K562 (cell line): ENCODE measurements at regions not wholly inside any gene's neighbourhood (a gene's known extent, or its start where the extent isn't known, plus 50 kb on each side); places are given as distances from the start of the nearest gene placed in this dataset.

ENCODE experiments used
- FOXM1 ChIP-seq, 2 experiments: fragments of 450-650 bp in 1 of 2; sonication (generic) in 1 of 2; formaldehyde crosslinking in 1 of 2; IDR thresholded peaks; 2 replicates each; pipeline versions ENCODE4 v1.6.1 to v1.9.0; 2017 to 2022; ENCODE audit warnings: low read depth in 2 of 2, mild to moderate bottlenecking in 2 of 2, missing genetic modification reagents in 1 of 2, moderate library complexity in 1 of 2
- MCM7 ChIP-seq, 2 experiments: fragments of 450-650 bp; IDR thresholded peaks; 2 replicates each; pipeline ENCODE4 v1.6.1; 2016 to 2018
- POLR2AphosphoS5 ChIP-seq: IDR thresholded peaks from 2 replicates; pipeline ENCODE4 v1.6.1; 2011; ENCODE audit warnings: mild to moderate bottlenecking, low read depth, low read length, moderate library complexity; ENCODE audit not compliant: control insufficient read depth, insufficient read depth
- SAP30 ChIP-seq: fragments of 200-600 bp; sonication (generic); IDR thresholded peaks from 2 replicates; pipeline ENCODE4 v1.6.1; 2012; ENCODE audit warnings: borderline replicate concordance, low read depth, mild to moderate bottlenecking, moderate library complexity, low read length, control low read depth, inconsistent platforms; ENCODE audit not compliant: insufficient read depth, poor library complexity, severe bottlenecking
- ZKSCAN8 ChIP-seq: fragments of 200-800 bp; sonication (Bioruptor generic); IDR thresholded peaks from 2 replicates; pipeline ENCODE4 v1.6.1; 2016; ENCODE audit warnings: missing genetic modification characterization, missing compliant biosample characterization
- ZNF431 ChIP-seq: sonication (generic); formaldehyde crosslinking; IDR thresholded peaks from 2 replicates; pipeline ENCODE4 v1.8.0; 2022; ENCODE audit warnings: mild to moderate bottlenecking, missing genetic modification reagents
- ZNF584 ChIP-seq: fragments of 200-800 bp; sonication (Bioruptor generic); IDR thresholded peaks from 2 replicates; pipeline ENCODE4 v1.6.1; 2016; ENCODE audit warnings: low read depth, mild to moderate bottlenecking, missing genetic modification characterization, missing compliant biosample characterization
- TF ChIP-seq, protein P1 (sequence below): sonication (generic); formaldehyde crosslinking; IDR thresholded peaks from 2 replicates; pipeline ENCODE4 v1.9.0; 2022; ENCODE audit warnings: mild to moderate bottlenecking, missing genetic modification reagents

DNA sequence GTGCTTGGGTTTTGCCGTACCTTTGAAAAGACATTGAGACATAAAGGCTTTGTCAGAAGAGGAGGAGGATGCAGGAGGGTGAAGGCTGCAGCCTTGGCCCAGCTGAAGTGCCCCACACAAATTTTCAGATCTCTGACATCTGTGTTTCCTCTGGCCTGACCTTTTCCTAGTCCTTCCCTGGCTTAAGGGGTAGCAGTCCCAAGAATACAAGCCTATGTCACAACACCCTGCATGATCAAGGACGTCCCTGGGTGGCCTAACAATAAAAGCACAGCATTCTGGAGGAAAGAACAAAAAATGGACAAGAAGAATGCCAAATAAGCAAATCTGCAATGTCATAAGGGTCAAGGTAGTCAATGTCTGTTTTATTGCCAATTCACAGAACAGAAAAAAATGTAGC is 80.8 kb upstream of the FAM9C start:
- no peak for TF ChIP-seq SAP30
- TF ChIP-seq, protein P1, sequence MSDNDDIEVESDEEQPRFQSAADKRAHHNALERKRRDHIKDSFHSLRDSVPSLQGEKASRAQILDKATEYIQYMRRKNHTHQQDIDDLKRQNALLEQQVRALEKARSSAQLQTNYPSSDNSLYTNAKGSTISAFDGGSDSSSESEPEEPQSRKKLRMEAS (CRISPR knock-in tag): no peak
- TF ChIP-seq ZNF584 (CRISPR knock-in tag): no peak
- no peak for TF ChIP-seq FOXM1 (IDR thresholded peaks at IDR 0.05; ENCODE audit: low read depth)
- TF ChIP-seq FOXM1 (CRISPR knock-in tag; IDR thresholded peaks at IDR 0.05; ENCODE audit: low read depth): no peak
- no peak for TF ChIP-seq MCM7 (IDR thresholded peaks at IDR 0.05)
- no peak for TF ChIP-seq ZKSCAN8
- TF ChIP-seq ZNF431 (CRISPR knock-in tag): no peak
- TF ChIP-seq POLR2AphosphoS5: no peak
